Neuronal stem cell (in vitro differentiated cells): ENCODE measurements at regions not wholly inside any gene's neighbourhood (a gene's known extent, or its start where the extent isn't known, plus 50 kb on each side); places are given as distances from the start of the nearest gene placed in this dataset.

ENCODE experiments used
- DNase-seq: peaks from one replicate; pipeline ENCODE4 v3.0.0-alpha.2; 2013; ENCODE audit warnings: low spot score
- H2AFZ ChIP-seq: one replicate; pipeline ENCODE4 v1.6.1; 2013; ENCODE audit warnings: mild to moderate bottlenecking, low read length, inconsistent platforms
- H2AK5ac ChIP-seq: 2 replicates; pipeline ENCODE4 v1.6.1; 2013; ENCODE audit warnings: low read depth, mild to moderate bottlenecking, inconsistent platforms, low read length, moderate library complexity, mixed read lengths
- H2BK120ac ChIP-seq: 2 replicates; pipeline ENCODE4 v1.6.1; 2013; ENCODE audit warnings: low read depth, mild to moderate bottlenecking, inconsistent platforms, low read length, moderate library complexity, mixed read lengths
- H2BK12ac ChIP-seq: one replicate; pipeline ENCODE4 v1.6.1; 2013; ENCODE audit warnings: low read length, inconsistent platforms
- H2BK15ac ChIP-seq: 2 replicates; pipeline ENCODE4 v1.6.1; 2013; ENCODE audit warnings: mild to moderate bottlenecking, low read length, inconsistent platforms, mixed read lengths
- H2BK5ac ChIP-seq: one replicate; pipeline ENCODE4 v1.6.1; 2013; ENCODE audit warnings: inconsistent platforms, mild to moderate bottlenecking, low read length, moderate library complexity
- H3K14ac ChIP-seq: one replicate; pipeline ENCODE4 v1.6.1; 2013; ENCODE audit warnings: low read length, inconsistent platforms
- H3K18ac ChIP-seq: 2 replicates; pipeline ENCODE4 v1.6.1; 2013; ENCODE audit warnings: low read length, inconsistent platforms
- H3K23ac ChIP-seq: 2 replicates; pipeline ENCODE4 v1.6.1; 2013; ENCODE audit warnings: low read depth, mild to moderate bottlenecking, mixed read lengths, low read length, inconsistent platforms; ENCODE audit not compliant: poor library complexity
- H3K27ac ChIP-seq: replicated peaks from 3 replicates; pipeline ENCODE4 v1.5.1; 2013; ENCODE audit warnings: low read length, inconsistent platforms
- H3K27me3 ChIP-seq, 3 experiments: 2 replicates each; pipeline ENCODE4 v1.6.1; 2013; ENCODE audit warnings: low read length in 3 of 3, mild to moderate bottlenecking in 2 of 3, inconsistent platforms in 1 of 3, low read depth in 1 of 3, mixed read lengths in 1 of 3, moderate library complexity in 1 of 3; ENCODE audit not compliant: control insufficient read depth in 3 of 3, insufficient read depth in 3 of 3
- H3K36me3 ChIP-seq, 2 donors: replicated peaks in 1 of 2; 2 replicates each; pipeline ENCODE4 v1.6.1; 2013; ENCODE audit warnings: low read length in 2 of 2; ENCODE audit not compliant: control insufficient read depth in 2 of 2, insufficient read depth in 2 of 2
- H3K4ac ChIP-seq: 2 replicates; pipeline ENCODE4 v1.6.1; 2013; ENCODE audit warnings: inconsistent platforms, mild to moderate bottlenecking, low read length, moderate library complexity
- H3K4me1 ChIP-seq, 2 donors: 1 replicate in 1 of 2; 2 replicates in 1 of 2; pipeline ENCODE4 v1.6.1; 2013; ENCODE audit warnings: low read length in 2 of 2, low read depth in 1 of 2; ENCODE audit not compliant: control insufficient read depth in 2 of 2, insufficient read depth in 1 of 2
- H3K4me2 ChIP-seq: one replicate; pipeline ENCODE4 v1.6.1; 2013; ENCODE audit warnings: mild to moderate bottlenecking, low read length, inconsistent platforms; ENCODE audit not compliant: insufficient read depth, poor library complexity, severe bottlenecking
- H3K4me3 ChIP-seq, 2 donors: 2 replicates each; pipeline ENCODE4 v1.5.1; 2013; ENCODE audit warnings: low read length in 2 of 2, mild to moderate bottlenecking in 2 of 2, inconsistent platforms in 1 of 2, moderate library complexity in 1 of 2
- H3K79me1 ChIP-seq: one replicate; pipeline ENCODE4 v1.6.1; 2013; ENCODE audit warnings: low read depth, mild to moderate bottlenecking, inconsistent platforms, low read length, moderate library complexity
- H3K9ac ChIP-seq: one replicate; pipeline ENCODE4 v1.6.1; 2013; ENCODE audit warnings: mild to moderate bottlenecking, low read depth, low read length, inconsistent platforms; ENCODE audit not compliant: poor library complexity
- H3K9me3 ChIP-seq, 2 donors: replicated peaks in 1 of 2; 2 replicates each; pipeline versions ENCODE3 to v1.6.1; 2013; ENCODE audit warnings: low read length in 2 of 2, mild to moderate bottlenecking in 2 of 2, inconsistent platforms in 1 of 2, low read depth in 1 of 2, mixed read lengths in 1 of 2, moderate library complexity in 1 of 2; ENCODE audit not compliant: control insufficient read depth in 2 of 2, insufficient read depth in 1 of 2
- H4K8ac ChIP-seq: one replicate; pipeline ENCODE4 v1.6.1; 2013; ENCODE audit warnings: low read depth, mild to moderate bottlenecking, inconsistent platforms, low read length, moderate library complexity
- H4K91ac ChIP-seq: one replicate; pipeline ENCODE4 v1.6.1; 2013; ENCODE audit warnings: low read length, low read depth, mild to moderate bottlenecking, inconsistent platforms; ENCODE audit not compliant: poor library complexity
- WGBS, 2 donors: extraction: QIAGEN DNeasy Blood & Tissue Kit; methylation state at CpG; one replicate each; pipeline ENCODE4 v1.1.7; 2013; ENCODE audit warnings: missing lambda C conversion rate in 2 of 2, mixed read lengths in 1 of 2; ENCODE audit not compliant: insufficient read length in 2 of 2, insufficient replicate concordance in 1 of 2; ENCODE audit errors: extremely low coverage in 2 of 2; 5-methylcytosine and 5-hydroxymethylcytosine counted together

- Histone ChIP-seq H3K4me2 (no peak overlapping the region), H3K18ac (no peak overlapping the region), H2BK12ac (no peak overlapping the region), H3K27me3 (no peaks in the 10 kb centered on the region), H3K4me1 (peaks cover 10 to 11% of the 10 kb centered on the region in 2 donors), H3K9ac (no peak overlapping the region), H3K4ac (no peak overlapping the region), H2AK5ac (no peak overlapping the region), H2BK5ac (no peak overlapping the region), H3K14ac (no peak overlapping the region), H2BK120ac (no peak overlapping the region), H2BK15ac (no peak overlapping the region), H3K4me3 (no peak overlapping the region), H3K36me3 (no peaks in the 10 kb centered on the region), H4K91ac (no peak overlapping the region), H4K8ac (no peak overlapping the region), H3K23ac (no peak overlapping the region), H3K9me3 (peaks cover 0 to 2% of the 10 kb centered on the region in 2 donors), H3K27ac (no peak overlapping the region), H2AFZ (no peak overlapping the region), H3K79me1 (no peaks in the 10 kb centered on the region)
- no CpG with 5 or more reads among the region's 3 CpGs for WGBS, 2 donors
- no peak for DNase-seq
Measured at GRCh38 chr3:177425042-177425441, 227.8 kb upstream of the TBL1XR1 start.

- H3K4me1 ChIP-seq: peaks cover 9 to 12% of the 10 kb centered on the region in 2 donors
- H3K18ac ChIP-seq: no peak overlapping the region
- H3K4me2 ChIP-seq: no peak overlapping the region
- H4K91ac ChIP-seq: no peak overlapping the region
- H4K8ac ChIP-seq: no peak overlapping the region
- no peak overlapping the region for H3K9ac ChIP-seq
- H2BK5ac ChIP-seq: no peak overlapping the region
- no peak overlapping the region for H2BK12ac ChIP-seq
- no peak overlapping the region for H3K14ac ChIP-seq
- H2BK120ac ChIP-seq: no peak overlapping the region
- no peak overlapping the region for H3K27ac ChIP-seq
- no peak for DNase-seq
- no CpG with 5 or more reads among the region's 3 CpGs for WGBS, 2 donors
- no peaks in the 10 kb centered on the region for H3K36me3 ChIP-seq
- no peaks in the 10 kb centered on the region for H3K79me1 ChIP-seq
- H3K27me3 ChIP-seq: no peaks in the 10 kb centered on the region
- H2AFZ ChIP-seq: no peak overlapping the region
- no peak overlapping the region for H2AK5ac ChIP-seq
- H2BK15ac ChIP-seq: no peak overlapping the region
- no peak overlapping the region for H3K4me3 ChIP-seq
- no peaks in the 10 kb centered on the region for H3K9me3 ChIP-seq
- H3K23ac ChIP-seq: no peak overlapping the region
- no peak overlapping the region for H3K4ac ChIP-seq
Measured at GRCh38 chr3:177426106-177426877, 229.0 kb upstream of the TBL1XR1 start.

- H3K27ac ChIP-seq: no peak overlapping the region
- no peak overlapping the region for H3K9ac ChIP-seq
- peaks cover 16% of the 10 kb centered on the region in 2 donors for H3K4me1 ChIP-seq
- H2BK12ac ChIP-seq: no peak overlapping the region
- WGBS, 2 donors: no CpG with 5 or more reads among the region's 7 CpGs
- no peak overlapping the region for H2BK120ac ChIP-seq
- H2AK5ac ChIP-seq: no peak overlapping the region
- H3K18ac ChIP-seq: no peak overlapping the region
- no peak for DNase-seq
- no peaks in the 10 kb centered on the region for H3K27me3 ChIP-seq
- H3K9me3 ChIP-seq: no peaks in the 10 kb centered on the region
- no peak overlapping the region for H3K4me3 ChIP-seq
- H3K4ac ChIP-seq: no peak overlapping the region
- H2BK5ac ChIP-seq: no peak overlapping the region
- no peak overlapping the region for H4K91ac ChIP-seq
- peak overlapping the region; percentile 6 for H2AFZ ChIP-seq
- H3K23ac ChIP-seq: no peak overlapping the region
- no peaks in the 10 kb centered on the region for H3K36me3 ChIP-seq
- no peaks in the 10 kb centered on the region for H3K79me1 ChIP-seq
- no peak overlapping the region for H3K14ac ChIP-seq
- no peak overlapping the region for H3K4me2 ChIP-seq
- no peak overlapping the region for H4K8ac ChIP-seq
- H2BK15ac ChIP-seq: no peak overlapping the region
Measured at GRCh38 chr3:177426878-177427495, 229.7 kb upstream of the TBL1XR1 start.

GRCh38 chr3:177427540-177427939 lies 230.3 kb upstream of the TBL1XR1 start:
- Histone ChIP-seq H2BK15ac (no peak overlapping the region), H3K4ac (no peak overlapping the region), H4K8ac (no peak overlapping the region), H3K36me3 (no peaks in the 10 kb centered on the region), H2BK12ac (no peak overlapping the region), H3K4me3 (no peak overlapping the region), H3K4me2 (no peak overlapping the region), H4K91ac (no peak overlapping the region), H2AFZ (peak overlapping the region; percentile 6), H2AK5ac (no peak overlapping the region), H3K4me1 (peaks cover 18 to 19% of the 10 kb centered on the region in 2 donors), H3K9me3 (no peaks in the 10 kb centered on the region), H3K23ac (no peak overlapping the region), H3K79me1 (no peaks in the 10 kb centered on the region), H3K14ac (no peak overlapping the region), H3K27ac (no peak overlapping the region), H3K18ac (no peak overlapping the region), H2BK5ac (no peak overlapping the region), H2BK120ac (no peak overlapping the region), H3K9ac (no peak overlapping the region), H3K27me3 (no peaks in the 10 kb centered on the region)
- no peak for DNase-seq
- no CpG with 5 or more reads among the region's 1 CpG for WGBS, 2 donors
